Skeletal muscle tissue (tissue), 3 donors: ENCODE measurements at regions not wholly inside any gene's neighbourhood (a gene's known extent, or its start where the extent isn't known, plus 50 kb on each side); places are given as distances from the start of the nearest gene placed in this dataset.

Experiments used
- H3K27ac ChIP-seq: one replicate; pipeline ENCODE4 v1.7.0; 2013; ENCODE audit warnings: mild to moderate bottlenecking, low read depth, low read length, inconsistent platforms
- H3K27me3 ChIP-seq, 3 donors: one replicate each; pipeline ENCODE4 v1.7.0; 2013; ENCODE audit warnings: low read length in 3 of 3; ENCODE audit not compliant: control insufficient read depth in 3 of 3, insufficient read depth in 3 of 3
- H3K36me3 ChIP-seq, 3 donors: one replicate each; pipeline ENCODE4 v1.7.0; 2013; ENCODE audit warnings: low read length in 3 of 3; ENCODE audit not compliant: control insufficient read depth in 3 of 3, insufficient read depth in 3 of 3
- H3K4me1 ChIP-seq, 3 donors: one replicate each; pipeline ENCODE4 v1.7.0; 2013; ENCODE audit warnings: low read length in 3 of 3, mild to moderate bottlenecking in 3 of 3; ENCODE audit not compliant: control insufficient read depth in 3 of 3, insufficient read depth in 3 of 3
- H3K4me3 ChIP-seq, 3 donors: one replicate each; pipeline ENCODE4 v1.7.0; 2013; ENCODE audit warnings: low read length in 3 of 3
- H3K9ac ChIP-seq, 3 donors: one replicate each; pipeline ENCODE4 v1.7.0; 2013; ENCODE audit warnings: low read length in 3 of 3, mild to moderate bottlenecking in 3 of 3, moderate library complexity in 2 of 3, low read depth in 1 of 3
- H3K9me3 ChIP-seq, 3 donors: one replicate each; pipeline ENCODE4 v1.7.0; 2013; ENCODE audit warnings: low read length in 3 of 3; ENCODE audit not compliant: control insufficient read depth in 3 of 3
- donor health status: Osteomylitis.

GRCh38 chr11:26777372-26777808 lies 55.5 kb upstream of the SLC5A12 start:
- no peaks in the 10 kb centered on the region for H3K9me3 ChIP-seq
- no peaks in the 10 kb centered on the region for H3K36me3 ChIP-seq
- H3K4me1 ChIP-seq, result no peaks in the 10 kb centered on the region
- no peak overlapping the region for H3K4me3 ChIP-seq
- no peaks in the 10 kb centered on the region for H3K27me3 ChIP-seq
- H3K9ac ChIP-seq, result no peak overlapping the region
- H3K27ac ChIP-seq, result no peak overlapping the region

- Histone ChIP-seq H3K4me1 (no peaks in the 10 kb centered on the region), H3K4me3 (no peak overlapping the region), H3K27ac (no peak overlapping the region), H3K27me3 (no peaks in the 10 kb centered on the region), H3K36me3 (no peaks in the 10 kb centered on the region), H3K9ac (no peak overlapping the region), H3K9me3 (no peaks in the 10 kb centered on the region)
Observed at GRCh38 chr11:26778000-26778757, 56.3 kb upstream of the SLC5A12 start.

- no peaks in the 10 kb centered on the region for H3K27me3 ChIP-seq
- no peak overlapping the region for H3K27ac ChIP-seq
- peaks cover 0 to 3% (median 3%) of the 10 kb centered on the region in 3 donors for H3K9me3 ChIP-seq
- H3K9ac ChIP-seq, result no peak overlapping the region
- H3K4me1 ChIP-seq, result no peaks in the 10 kb centered on the region
- H3K4me3 ChIP-seq, result no peak overlapping the region
- no peaks in the 10 kb centered on the region for H3K36me3 ChIP-seq
Observed at GRCh38 chr11:26779074-26779865, 57.4 kb upstream of the SLC5A12 start.

- H3K27ac ChIP-seq, result no peak overlapping the region
- no peaks in the 10 kb centered on the region for H3K36me3 ChIP-seq
- no peaks in the 10 kb centered on the region for H3K27me3 ChIP-seq
- H3K4me1 ChIP-seq, result no peaks in the 10 kb centered on the region
- H3K9ac ChIP-seq, result no peak overlapping the region
- H3K9me3 ChIP-seq, result peaks cover 0 to 5% (median 4%) of the 10 kb centered on the region in 3 donors
- no peak overlapping the region for H3K4me3 ChIP-seq
Observed at GRCh38 chr11:26780376-26781085, 58.7 kb upstream of the SLC5A12 start.

GRCh38 chr11:26782220-26782965 lies 60.5 kb upstream of the SLC5A12 start:
- peaks cover 0 to 5% (median 4%) of the 10 kb centered on the region in 3 donors for H3K9me3 ChIP-seq
- H3K4me1 ChIP-seq, result no peaks in the 10 kb centered on the region
- no peaks in the 10 kb centered on the region for H3K36me3 ChIP-seq
- no peaks in the 10 kb centered on the region for H3K27me3 ChIP-seq
- no peak overlapping the region for H3K4me3 ChIP-seq
- no peak overlapping the region for H3K9ac ChIP-seq
- H3K27ac ChIP-seq, result no peak overlapping the region

GRCh38 chr11:26783997-26784396 lies 62.1 kb upstream of the SLC5A12 start:
- H3K9ac ChIP-seq, result no peak overlapping the region
- no peaks in the 10 kb centered on the region for H3K36me3 ChIP-seq
- H3K27ac ChIP-seq, result no peak overlapping the region
- H3K9me3 ChIP-seq, result peaks cover 0 to 5% (median 4%) of the 10 kb centered on the region in 3 donors
- no peaks in the 10 kb centered on the region for H3K27me3 ChIP-seq
- H3K4me3 ChIP-seq, result no peak overlapping the region
- H3K4me1 ChIP-seq, result no peaks in the 10 kb centered on the region

GRCh38 chr11:26790738-26791137 lies 68.9 kb upstream of the SLC5A12 start:
- Histone ChIP-seq H3K36me3 (no peaks in the 10 kb centered on the region), H3K9me3 (no peaks in the 10 kb centered on the region), H3K9ac (no peak overlapping the region), H3K4me3 (no peak overlapping the region), H3K4me1 (no peaks in the 10 kb centered on the region), H3K27ac (no peak overlapping the region), H3K27me3 (no peaks in the 10 kb centered on the region)

GRCh38 chr11:26792941-26793340 lies 71.1 kb upstream of the SLC5A12 start:
- no peak overlapping the region for H3K27ac ChIP-seq
- H3K36me3 ChIP-seq, result no peaks in the 10 kb centered on the region
- H3K4me3 ChIP-seq, result no peak overlapping the region
- no peaks in the 10 kb centered on the region for H3K4me1 ChIP-seq
- H3K9me3 ChIP-seq, result no peaks in the 10 kb centered on the region
- H3K9ac ChIP-seq, result no peak overlapping the region
- no peaks in the 10 kb centered on the region for H3K27me3 ChIP-seq

- Histone ChIP-seq H3K27ac (no peak overlapping the region), H3K9me3 (no peaks in the 10 kb centered on the region), H3K27me3 (no peaks in the 10 kb centered on the region), H3K4me3 (no peak overlapping the region), H3K4me1 (no peaks in the 10 kb centered on the region), H3K9ac (no peak overlapping the region), H3K36me3 (no peaks in the 10 kb centered on the region)
Observed at GRCh38 chr11:26793487-26793886, 71.6 kb upstream of the SLC5A12 start.
